SU-DHL-6 (cell line): ENCODE measurements at regions not wholly inside any gene's neighbourhood (a gene's known extent, or its start where the extent isn't known, plus 50 kb on each side); places are given as distances from the start of the nearest gene placed in this dataset.

Experiments
- H2AFZ ChIP-seq: fragments of 200-600 bp; sonication (generic); 2 replicates; pipeline ENCODE4 v1.6.1; 2014; ENCODE audit warnings: low read depth, mild to moderate bottlenecking, moderate library complexity, mixed read lengths, antibody characterized with exemption, low read length; ENCODE audit not compliant: severe bottlenecking
- H3F3A ChIP-seq: fragments of 200-600 bp; shearing (Covaris generic); 2 replicates; pipeline ENCODE4 v1.6.0; 2016; ENCODE audit warnings: antibody characterized with exemption, mild to moderate bottlenecking; ENCODE audit not compliant: insufficient read depth
- H3K27ac ChIP-seq: fragments of 200-600 bp; sonication (generic); 2 replicates; pipeline ENCODE4 v1.5.1; 2016; ENCODE audit warnings: low read depth, mild to moderate bottlenecking, low read length, moderate library complexity, mixed read lengths
- H3K27me3 ChIP-seq: fragments of 200-600 bp; sonication (generic), shearing (Covaris generic); 2 replicates; pipeline ENCODE4 v1.6.0; 2014; ENCODE audit warnings: mild to moderate bottlenecking, low read length
- H3K36me3 ChIP-seq: fragments of 200-600 bp; sonication (generic); 2 replicates; pipeline ENCODE4 v1.6.1; 2014; ENCODE audit warnings: mild to moderate bottlenecking, low read length, mixed read lengths
- H3K4me2 ChIP-seq: fragments of 300-600, 200-600 bp; shearing (Covaris generic), sonication (generic); 2 replicates; pipeline ENCODE4 v1.6.0; 2014; ENCODE audit warnings: low read length, low read depth, mild to moderate bottlenecking; ENCODE audit not compliant: poor library complexity, severe bottlenecking
- H3K4me3 ChIP-seq: fragments of 200-600 bp; sonication (generic); 2 replicates; pipeline ENCODE4 v1.5.1; 2014; ENCODE audit warnings: antibody characterized with exemption, low read length, mild to moderate bottlenecking, mixed read lengths; ENCODE audit not compliant: insufficient read depth, poor library complexity, severe bottlenecking
- H3K79me2 ChIP-seq: fragments of 200-600 bp; sonication (generic); 2 replicates; pipeline ENCODE4 v1.6.1; 2014; ENCODE audit warnings: mild to moderate bottlenecking, low read length, moderate library complexity; ENCODE audit not compliant: insufficient read depth
- H3K9ac ChIP-seq: fragments of 200-600 bp; sonication (generic); 2 replicates; pipeline ENCODE4 v1.7.0; 2014; ENCODE audit warnings: mild to moderate bottlenecking, low read length
- H3K9me2 ChIP-seq: fragments of 200-600 bp; sonication (generic); replicated peaks from 2 replicates; pipeline ENCODE4 v1.6.1; 2014; ENCODE audit warnings: low read length; ENCODE audit not compliant: insufficient read depth
- H3K9me3 ChIP-seq: fragments of 200-600 bp; sonication (generic); 2 replicates; pipeline ENCODE4 v1.6.1; 2014; ENCODE audit warnings: low read length, mixed read lengths; ENCODE audit not compliant: insufficient read depth
- H4K20me1 ChIP-seq: fragments of 200-600 bp; sonication (generic); 2 replicates; pipeline ENCODE4 v1.6.1; 2014; ENCODE audit warnings: low read depth, mild to moderate bottlenecking, antibody characterized with exemption, low read length, moderate library complexity, mixed read lengths
- CTCF ChIP-seq: fragments of 200-600 bp; sonication (generic); IDR thresholded peaks from one replicate; pipeline ENCODE4 v1.5.1; 2017; ENCODE audit warnings: antibody characterized with exemption, mild to moderate bottlenecking, low read length, moderate library complexity; ENCODE audit not compliant: insufficient read depth, poor library complexity, severe bottlenecking
- EZH2phosphoT487 ChIP-seq: fragments of 200-600 bp; sonication (generic), shearing (Covaris generic); conservative IDR thresholded peaks from 2 replicates; pipeline ENCODE4 v1.6.1; 2018; ENCODE audit warnings: mild to moderate bottlenecking, antibody characterized with exemption, low read length, moderate library complexity, mixed read lengths

GRCh38 chr13:80463673-80464352 lies 122.9 kb upstream of the SPRY2 start:
- H4K20me1 ChIP-seq: no peaks in the 10 kb centered on the region
- H3K4me3 ChIP-seq: no peak overlapping the region
- no peak overlapping the region for H3K4me2 ChIP-seq
- no peak overlapping the region for H2AFZ ChIP-seq
- H3K9me2 ChIP-seq: no peaks in the 10 kb centered on the region
- H3K27me3 ChIP-seq: no peaks in the 10 kb centered on the region
- no peaks in the 10 kb centered on the region for H3K36me3 ChIP-seq
- H3K9ac ChIP-seq: no peak overlapping the region
- TF ChIP-seq EZH2phosphoT487: no peak
- no peak for TF ChIP-seq CTCF
- H3K9me3 ChIP-seq: no peaks in the 10 kb centered on the region
- no peak overlapping the region for H3K27ac ChIP-seq
- no peaks in the 10 kb centered on the region for H3F3A ChIP-seq
- no peaks in the 10 kb centered on the region for H3K79me2 ChIP-seq

GRCh38 chr13:80462567-80462966 lies 121.6 kb upstream of the SPRY2 start:
- Histone ChIP-seq H4K20me1 (no peaks in the 10 kb centered on the region), H3K27ac (no peak overlapping the region), H3K4me3 (no peak overlapping the region), H3F3A (no peaks in the 10 kb centered on the region), H3K9me3 (no peaks in the 10 kb centered on the region), H2AFZ (no peak overlapping the region), H3K9ac (no peak overlapping the region), H3K79me2 (no peaks in the 10 kb centered on the region), H3K4me2 (no peak overlapping the region), H3K36me3 (no peaks in the 10 kb centered on the region), H3K27me3 (no peaks in the 10 kb centered on the region), H3K9me2 (no peaks in the 10 kb centered on the region)
- no peak for TF ChIP-seq CTCF
- TF ChIP-seq EZH2phosphoT487: no peak

DNA sequence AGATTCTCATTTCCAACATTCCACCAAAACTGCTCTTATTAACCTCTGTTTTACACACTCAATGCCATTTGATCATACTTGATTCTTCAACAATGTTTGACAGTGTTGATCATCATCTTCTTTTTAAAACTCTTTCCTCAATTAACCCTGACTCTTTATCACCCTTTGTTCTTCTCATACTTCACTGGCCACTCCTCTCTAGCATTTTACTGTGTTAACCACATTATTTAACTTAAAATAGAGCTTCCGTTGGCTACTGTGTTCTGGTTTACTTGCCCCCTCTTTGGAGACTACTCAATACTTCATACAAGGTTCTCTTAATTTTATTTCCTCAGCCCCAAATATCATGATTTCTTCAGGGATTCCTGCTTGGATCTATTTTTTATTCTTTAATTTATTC lies 121.1 kb upstream of the SPRY2 start:
- Histone ChIP-seq H3K27ac (no peak overlapping the region), H2AFZ (no peak overlapping the region), H3F3A (no peaks in the 10 kb centered on the region), H3K9me3 (no peaks in the 10 kb centered on the region), H3K79me2 (no peaks in the 10 kb centered on the region), H3K4me2 (no peak overlapping the region), H3K27me3 (no peaks in the 10 kb centered on the region), H3K4me3 (no peak overlapping the region), H3K9me2 (no peaks in the 10 kb centered on the region), H3K9ac (no peak overlapping the region), H4K20me1 (no peaks in the 10 kb centered on the region), H3K36me3 (no peaks in the 10 kb centered on the region)
- TF ChIP-seq CTCF (no peak), EZH2phosphoT487 (no peak)
